Fibroblast of the conjunctiva (primary cell): ENCODE measurements at regions not wholly inside any gene's neighbourhood (a gene's known extent, or its start where the extent isn't known, plus 50 kb on each side); places are given as distances from the start of the nearest gene placed in this dataset.

Source experiments
- DNase-seq: peaks from one replicate; pipeline ENCODE4 v3.0.0-alpha.2; 2010; ENCODE audit warnings: low read depth

DNA sequence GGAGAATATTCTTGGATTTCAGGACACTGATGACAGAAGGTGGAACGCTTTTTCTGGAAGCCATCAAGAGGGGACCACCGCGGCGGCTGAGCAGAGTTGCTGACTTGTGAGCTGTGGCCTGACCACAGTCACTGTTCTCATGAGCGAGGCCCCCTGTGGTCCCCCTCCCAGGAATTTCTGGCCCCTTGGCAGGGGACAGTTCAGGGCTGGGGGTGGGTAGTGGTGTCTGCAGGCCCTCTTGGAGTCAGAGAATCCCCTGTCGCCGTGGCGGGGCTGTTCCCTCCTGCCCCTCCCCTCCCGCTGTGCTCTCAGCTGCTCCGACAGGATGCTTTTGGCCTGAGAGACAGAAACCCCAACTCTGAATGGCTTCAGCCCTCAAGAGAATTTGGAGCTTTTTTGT is 292.0 kb downstream of the SEC14L1 start:
- DNase-seq: no peak

DNA sequence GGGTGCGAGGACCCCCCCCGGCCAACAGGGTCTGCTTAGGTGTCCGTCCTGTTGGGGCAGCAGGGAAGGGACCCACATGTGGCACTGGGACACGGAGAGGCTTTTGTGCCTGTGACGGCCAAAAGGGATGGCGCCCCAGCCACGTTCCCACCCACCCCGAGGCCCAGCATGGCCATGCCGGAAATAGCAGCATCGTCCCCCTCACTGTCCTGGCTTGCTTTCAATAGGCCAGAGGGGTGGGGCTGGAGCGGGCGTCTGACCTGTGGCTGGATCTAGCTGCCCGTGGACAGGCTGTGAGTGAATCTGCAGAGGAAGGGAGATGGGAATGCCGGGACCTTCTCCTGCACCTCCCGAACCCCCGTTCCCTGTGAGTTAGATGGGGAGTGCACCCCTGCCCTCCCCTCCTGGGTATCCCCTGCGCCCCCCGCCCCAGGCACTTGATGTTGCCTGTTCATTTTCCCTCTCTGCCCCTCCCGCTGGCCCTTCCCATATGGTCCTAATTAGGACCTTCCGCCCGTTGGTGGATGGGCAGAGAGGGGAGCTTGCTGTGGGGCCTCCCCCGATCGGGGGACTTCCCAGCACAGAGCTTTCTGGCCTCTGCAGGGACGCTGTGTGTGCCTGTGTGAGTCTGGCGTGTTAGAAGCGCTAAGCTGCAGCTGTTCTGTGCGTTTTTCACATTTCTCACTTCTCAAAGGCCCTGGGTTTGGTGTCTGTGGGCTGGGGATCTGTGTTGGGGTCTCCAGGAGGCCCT is 292.8 kb downstream of the SEC14L1 start:
- peak; percentile 73 for DNase-seq

DNA sequence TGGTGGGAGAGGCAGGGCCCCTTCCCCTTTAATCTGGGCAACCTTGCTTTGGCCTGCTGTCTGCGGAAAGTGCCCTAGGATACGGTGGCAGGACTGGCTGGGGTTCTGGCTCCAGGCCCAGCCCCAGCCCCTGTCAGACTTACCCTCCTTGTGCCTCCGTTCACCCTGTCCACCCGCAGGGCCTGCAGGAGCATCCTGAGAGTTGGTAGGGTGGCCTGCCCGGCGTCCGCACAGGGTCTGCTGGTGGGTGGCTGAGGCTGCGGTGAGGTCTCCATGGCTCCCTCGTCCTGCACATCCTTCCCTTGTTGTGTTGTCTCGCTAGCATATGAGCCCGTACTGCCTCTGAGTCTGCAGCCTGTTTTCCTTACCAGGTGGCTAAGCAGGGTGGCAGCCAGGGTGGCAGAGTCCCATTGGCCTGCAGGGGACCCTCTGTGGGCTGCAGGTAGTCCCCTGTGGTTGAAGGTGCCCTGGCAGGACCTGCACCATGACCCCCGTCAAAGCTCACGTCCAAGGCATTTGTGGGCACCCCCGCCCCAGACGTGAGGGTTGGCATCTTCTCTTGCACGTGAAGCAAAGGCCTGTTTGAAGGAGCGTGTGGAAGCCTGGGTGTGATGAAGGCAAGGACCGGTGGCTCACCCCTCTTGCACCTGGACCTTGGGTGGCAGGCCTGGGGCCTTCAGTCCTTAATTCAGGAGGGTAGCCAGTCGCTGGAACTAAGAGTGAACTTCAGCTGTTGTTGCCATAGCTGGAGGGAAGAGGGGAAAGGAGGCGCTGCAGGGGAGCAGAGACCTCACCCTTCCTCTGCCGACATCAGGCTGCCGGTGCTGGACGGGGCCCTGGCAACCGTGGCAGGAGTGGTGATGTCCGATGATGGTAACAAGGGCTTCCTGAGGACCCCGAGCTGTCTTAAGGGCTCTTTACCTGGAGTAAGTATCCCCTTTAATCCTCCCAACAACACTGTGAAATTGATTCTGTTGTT is 293.7 kb downstream of the SEC14L1 start:
- DNase-seq: no peak

DNA sequence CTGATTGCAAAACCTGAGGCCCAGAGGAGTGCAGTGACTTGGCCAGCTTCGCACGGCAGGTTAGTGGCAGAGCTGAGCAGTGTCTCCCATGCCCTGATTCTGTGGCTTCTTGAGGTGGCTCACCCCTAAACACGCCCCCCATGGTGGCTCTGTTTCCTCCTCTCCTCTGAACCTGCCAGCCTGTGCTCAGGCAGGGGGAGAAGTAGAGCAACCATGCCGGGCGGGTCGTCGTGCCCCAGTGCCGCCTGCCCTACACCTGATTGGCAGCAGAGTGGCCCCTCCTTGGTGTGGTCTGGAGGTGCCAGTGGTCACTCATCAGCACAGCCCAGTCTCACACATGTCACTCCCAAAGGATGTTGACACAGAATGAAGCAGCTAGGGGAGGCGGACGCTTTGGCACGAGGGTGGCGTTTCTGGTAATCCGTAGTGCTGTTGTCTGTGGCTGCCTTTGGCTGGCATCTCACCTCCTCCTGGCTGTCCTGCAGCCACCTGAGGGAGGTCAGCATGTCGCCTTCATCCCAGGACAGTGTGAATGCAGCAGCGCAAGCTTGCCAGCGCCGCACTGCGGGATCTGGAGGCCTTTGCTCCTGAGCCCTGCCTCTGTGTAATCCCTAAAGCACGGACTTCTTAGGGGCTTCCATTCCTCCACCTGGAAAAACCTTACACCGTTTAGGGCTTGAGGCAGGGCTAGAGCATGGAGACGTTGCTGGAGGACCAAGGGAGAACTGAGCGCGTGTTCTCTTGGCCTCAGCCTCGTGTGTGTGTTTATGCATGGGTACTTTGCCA is 294.7 kb downstream of the SEC14L1 start:
- no peak for DNase-seq

DNA sequence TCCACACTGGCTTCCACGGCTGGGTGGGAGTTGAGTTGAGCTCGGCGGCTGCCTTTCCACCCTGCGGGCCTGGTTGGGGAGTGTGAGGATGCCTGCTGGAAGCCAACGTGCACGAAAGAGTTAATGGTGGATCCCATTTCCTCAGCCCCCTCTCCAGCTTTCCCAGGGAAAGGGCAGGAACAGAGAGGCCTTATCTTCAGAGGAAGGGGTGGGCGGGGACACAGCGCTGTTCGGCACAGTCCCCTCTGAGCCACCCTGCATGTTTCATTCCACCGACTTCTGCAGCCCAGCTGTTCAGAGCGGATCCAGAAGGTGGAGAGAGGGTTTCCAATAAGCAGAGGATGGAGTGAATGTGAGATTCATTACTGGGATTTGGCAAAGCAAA is 295.3 kb downstream of the SEC14L1 start:
- no peak for DNase-seq

DNA sequence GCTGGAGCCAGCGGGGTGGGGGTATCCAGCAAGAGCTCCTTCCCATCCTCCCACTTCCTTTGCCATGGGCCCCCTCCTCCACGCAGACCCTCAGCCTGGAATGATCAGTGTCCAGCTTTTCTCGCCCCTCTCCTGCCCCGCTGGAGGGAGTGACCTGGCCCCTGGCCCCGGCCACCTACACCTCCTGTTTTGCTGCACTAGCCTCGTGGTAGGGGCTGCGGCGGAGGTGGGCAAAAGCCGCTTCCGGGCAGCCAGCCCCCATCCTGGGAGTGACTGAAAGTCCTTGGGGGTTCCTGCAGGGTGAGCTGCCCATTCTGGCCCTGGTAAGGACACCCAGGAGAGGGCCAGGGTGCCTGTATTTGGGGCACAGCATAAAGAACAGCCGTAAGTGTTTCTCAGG is 295.7 kb downstream of the SEC14L1 start:
- no peak for DNase-seq

DNA sequence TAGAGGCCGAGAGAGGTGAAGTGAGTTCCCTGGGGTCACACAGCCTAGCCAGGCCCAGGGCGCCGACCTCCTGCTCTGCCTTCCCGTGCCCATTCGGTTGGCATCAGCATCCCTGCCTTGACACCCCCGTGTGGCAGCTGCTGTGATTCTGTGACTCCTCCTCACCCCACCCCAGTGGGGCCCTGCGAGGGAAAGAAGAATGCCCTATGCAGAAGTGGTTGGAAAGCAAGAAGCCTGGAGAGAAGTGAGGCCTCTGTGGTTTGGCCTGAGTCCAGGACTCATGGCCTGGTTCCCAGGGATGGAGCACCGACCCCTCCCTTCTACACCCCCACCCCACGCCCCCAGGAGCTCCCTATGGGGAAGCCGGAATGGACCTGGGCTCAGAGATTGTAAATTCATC is 296.2 kb downstream of the SEC14L1 start:
- peak; percentile 72 for DNase-seq

DNA sequence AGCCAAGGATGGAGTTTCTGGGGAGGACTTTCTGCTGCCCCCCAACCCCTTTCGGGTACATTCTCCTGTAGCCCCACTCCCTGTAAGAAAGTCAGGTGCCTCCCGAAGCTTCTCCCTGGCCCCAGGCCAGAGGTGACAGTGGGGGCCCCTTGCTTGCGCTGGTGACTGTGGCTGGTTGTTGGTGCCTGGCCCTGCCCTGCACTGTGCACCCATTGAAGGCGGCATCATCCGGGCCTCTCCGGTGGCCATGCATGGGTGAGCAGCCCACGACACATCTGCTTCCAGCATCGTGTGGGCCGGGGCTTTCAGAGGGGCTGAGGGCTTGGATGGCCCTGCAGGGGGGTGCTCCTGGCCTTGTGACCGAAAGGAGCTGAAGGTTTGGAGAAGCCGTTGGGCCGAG is 297.0 kb downstream of the SEC14L1 start:
- DNase-seq: no peak

DNA sequence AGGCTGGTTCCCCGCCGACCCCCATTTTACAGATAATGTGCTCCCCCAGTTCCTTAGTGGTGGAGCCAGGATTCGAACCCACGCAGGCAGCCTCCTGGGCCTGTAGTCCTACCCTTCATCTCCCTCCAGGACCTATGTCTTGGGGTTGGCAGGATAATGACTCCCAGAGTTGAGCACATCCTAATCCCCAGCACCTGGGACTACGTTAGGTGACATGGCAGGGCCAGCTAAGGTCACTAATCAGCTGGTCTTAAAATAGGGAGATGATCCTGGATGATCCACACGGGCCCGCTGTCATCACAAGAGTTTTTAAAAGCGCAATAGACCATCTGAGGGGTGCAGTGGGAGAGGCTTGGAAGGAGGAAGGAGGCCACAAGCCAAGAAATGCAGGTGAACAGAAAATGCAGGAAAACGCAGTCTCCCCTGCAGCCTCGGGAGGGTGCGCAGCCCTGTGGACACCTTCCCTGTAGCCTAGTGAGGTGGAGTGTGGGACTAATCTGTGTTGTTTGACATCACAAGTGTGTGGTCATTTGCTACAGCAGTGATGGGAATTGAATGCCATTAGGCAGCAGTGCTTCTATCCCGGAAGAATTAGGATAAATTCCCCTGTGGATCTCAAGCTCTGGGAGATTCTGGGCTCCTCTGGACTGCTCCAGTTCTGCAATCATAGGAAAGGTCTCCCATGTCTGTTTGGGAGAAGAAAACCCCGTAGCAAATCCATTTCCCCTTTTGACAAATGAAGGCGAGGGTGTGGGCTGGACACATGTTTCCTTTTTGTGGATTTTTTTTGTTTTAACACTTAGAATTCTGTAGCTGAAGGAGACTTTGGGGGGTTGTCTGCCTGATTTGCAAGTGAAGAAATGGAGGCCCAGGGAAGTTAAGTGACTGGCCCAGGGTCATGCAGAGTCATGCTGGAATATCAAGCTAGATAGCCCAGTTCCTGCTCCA is 297.7 kb downstream of the SEC14L1 start:
- no peak for DNase-seq

DNA sequence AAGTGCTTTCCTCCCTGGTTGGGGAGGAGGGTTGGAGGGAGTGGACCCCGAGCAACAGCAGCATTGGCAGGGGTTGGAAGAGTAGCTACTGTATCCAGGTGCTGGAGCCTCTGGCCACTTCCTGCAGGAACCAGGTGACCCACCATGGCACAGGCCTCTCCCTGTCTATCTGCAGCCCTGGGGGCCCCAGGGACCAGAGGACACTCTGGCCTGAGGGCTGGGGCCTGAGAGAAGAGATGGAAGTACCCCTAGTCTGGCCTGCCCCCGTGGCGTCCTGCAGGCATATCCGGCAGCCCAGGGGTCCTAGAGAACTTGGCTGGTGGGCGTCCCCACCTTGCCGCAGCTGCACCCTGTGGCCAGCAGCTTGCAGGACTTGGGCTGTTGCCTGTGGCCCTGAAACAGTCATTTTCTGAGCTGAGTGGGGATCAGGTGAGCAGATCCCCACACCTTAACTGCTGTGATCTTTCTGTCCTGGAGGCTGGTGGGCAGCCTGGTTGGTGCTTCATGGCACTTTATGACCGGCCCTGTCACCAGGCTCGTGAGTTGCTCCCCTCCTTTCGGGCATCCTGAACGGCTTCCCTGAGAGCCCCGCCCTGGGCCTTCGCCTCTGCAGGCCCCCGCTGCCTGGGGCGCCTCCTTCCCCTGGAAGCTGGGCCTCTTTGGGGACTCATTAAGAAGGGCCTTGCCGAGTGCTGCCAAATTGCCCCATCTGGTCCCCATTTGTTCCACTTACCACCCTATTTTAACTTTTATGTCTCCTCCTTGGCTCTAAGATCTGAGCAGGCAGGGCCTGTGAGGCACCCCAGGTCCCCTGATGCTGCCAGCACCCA is 298.6 kb downstream of the SEC14L1 start:
- DNase-seq: no peak

DNA sequence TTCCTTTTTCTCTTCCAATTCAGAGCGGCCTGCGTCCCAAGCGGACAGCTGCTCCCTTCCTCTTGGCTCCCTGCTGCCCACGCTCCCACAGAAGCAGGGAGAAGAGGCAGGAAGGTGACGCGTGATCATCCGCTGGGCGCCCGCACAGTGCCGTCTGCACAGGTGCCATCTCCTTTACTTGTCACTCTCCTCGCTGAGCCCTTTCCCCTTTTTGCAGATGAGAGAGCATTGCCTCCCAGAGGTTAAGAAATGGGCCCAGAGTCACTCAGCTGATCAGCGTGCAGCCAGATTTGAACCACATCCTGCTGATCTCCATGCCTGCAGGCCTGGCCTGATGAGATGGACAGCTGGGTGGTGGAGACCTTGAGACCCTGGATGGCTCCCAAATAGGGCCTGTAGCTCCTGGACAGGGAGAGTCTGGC is 299.8 kb downstream of the SEC14L1 start:
- no peak for DNase-seq

DNA sequence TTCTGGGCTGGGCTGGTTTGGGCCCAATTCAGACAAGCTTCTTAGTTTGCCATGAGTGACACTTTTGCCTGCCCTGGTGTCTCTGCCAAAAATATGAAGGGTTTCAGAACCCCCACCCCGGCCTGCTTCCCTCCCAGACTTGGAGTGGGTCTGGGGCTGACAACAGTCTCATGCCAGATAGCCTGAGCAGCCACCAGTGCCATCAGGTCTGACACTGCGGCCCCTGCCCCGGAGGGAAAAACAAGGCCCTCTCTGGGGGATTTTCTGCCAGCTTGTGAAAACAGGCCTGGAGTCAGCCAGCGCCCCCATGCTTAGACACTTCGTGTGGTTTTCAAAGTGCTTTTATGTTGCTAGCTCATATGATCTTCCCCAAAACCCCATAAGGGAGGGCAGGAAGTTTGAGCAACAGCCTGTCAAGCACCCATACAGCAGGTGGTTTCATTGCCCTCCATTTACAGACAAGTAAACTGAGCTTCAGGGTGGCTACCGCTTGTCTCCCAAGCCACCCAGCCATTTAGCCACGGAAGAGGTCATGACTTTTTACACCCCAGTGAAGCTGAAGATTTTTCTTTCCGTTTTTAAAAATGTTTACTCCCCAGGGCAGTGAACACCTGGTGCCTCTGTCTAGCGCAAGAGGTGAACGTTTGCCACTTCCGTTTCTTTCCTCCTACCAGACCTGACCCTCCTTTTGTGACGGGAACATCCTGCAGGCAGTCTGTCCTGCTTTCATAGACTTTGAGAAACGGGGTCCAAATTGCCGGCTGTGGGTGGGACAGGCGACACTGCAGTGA is 300.6 kb downstream of the SEC14L1 start:
- no peak for DNase-seq

DNA sequence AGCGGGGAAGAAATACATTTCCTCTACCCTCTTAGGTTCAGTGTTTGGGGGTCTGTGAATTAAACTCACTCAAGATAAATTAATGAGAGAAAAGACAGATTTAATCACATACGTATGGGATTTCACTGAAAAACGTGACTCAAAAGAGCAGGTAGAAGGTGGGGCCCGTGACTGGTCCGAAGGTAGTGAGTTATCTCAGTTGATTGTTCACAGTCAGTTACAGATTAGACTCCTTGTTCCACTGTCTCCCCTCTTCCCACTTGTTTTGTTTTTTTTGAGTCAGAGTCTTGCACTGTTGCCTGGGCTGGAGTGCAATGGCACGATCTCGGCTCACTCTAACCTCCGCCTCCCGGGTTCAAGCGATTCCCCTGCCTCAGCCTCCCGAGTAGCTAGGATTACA is 301.2 kb downstream of the SEC14L1 start:
- DNase-seq: no peak

DNA sequence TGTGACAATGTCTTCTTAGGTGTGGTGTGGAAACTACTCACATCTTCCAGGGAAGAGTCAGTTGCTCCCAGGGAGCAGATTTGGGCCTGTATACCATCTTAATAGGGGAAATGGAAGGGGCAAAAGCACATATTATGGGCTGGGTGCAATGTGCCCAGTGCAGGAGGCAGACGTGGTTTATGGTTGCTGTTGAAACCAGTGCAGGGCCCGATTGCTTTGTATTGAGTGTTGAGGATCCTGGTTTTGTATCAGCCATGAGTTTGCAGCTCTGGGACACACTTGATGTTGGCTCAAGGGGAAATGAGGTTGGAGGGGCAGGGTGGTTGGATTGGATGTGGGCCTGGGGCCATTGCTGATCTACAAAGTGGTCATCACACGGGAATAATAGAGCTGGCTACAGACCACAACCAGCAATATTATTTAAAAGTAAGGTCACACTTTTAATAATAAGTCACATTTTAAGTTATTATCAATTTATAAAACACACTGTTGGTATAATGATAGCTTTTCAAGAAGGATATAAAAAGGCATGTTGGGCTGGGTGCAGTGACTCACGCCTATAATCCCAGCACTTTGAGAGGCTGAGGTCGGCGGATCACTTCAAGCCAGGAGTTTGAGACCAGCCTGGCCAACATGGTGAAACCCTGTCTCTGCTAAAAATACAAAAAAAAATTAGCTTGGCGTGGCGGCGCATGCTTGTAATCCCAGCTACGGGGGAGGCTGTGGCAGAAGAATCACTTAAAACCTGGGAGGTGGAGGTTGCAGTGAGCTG is 302.4 kb downstream of the SEC14L1 start:
- no peak for DNase-seq

DNA sequence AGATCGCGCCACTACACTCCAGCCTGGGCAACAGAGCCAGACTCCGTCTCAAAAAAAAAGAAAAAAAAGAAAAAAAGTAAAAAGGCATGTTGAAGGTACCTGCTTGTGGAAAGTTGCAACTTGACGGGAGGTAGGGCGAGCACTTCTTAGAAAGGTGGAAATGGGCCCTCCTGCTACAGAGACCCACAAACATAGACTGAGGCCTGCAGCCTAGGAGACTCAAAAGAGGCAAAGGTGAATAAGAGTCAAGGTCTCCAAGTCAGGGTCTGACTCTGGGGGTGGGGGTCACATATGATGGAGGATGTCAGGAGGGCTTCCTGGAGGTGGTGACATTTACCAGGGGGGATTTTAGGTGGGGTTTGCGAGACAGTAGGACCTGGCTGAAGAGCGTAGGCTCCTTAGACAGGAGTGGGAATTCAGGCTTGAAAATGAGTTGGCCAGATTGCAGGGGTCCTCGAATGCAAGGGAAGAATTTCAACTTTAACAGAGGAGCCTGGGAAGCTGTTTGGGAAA is 303.0 kb downstream of the SEC14L1 start:
- no peak for DNase-seq

DNA sequence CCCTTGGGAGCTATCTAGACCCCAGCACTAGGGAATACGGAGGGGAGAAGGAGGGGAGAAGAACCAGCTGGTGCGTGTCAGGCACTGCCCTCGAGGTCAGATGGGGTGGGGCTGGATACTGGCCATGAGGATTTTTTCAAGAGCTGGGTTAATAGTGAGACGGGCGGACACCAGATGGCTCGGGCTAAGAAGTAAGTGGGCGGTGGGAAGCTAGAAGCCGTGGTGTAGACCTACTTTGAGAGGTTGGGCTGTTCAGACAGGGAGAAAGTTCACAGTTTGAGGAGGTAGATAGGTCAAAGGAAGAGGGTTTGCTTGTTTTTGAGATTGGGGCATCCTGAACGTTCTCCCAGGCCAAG is 303.8 kb downstream of the SEC14L1 start:
- DNase-seq: no peak

DNA sequence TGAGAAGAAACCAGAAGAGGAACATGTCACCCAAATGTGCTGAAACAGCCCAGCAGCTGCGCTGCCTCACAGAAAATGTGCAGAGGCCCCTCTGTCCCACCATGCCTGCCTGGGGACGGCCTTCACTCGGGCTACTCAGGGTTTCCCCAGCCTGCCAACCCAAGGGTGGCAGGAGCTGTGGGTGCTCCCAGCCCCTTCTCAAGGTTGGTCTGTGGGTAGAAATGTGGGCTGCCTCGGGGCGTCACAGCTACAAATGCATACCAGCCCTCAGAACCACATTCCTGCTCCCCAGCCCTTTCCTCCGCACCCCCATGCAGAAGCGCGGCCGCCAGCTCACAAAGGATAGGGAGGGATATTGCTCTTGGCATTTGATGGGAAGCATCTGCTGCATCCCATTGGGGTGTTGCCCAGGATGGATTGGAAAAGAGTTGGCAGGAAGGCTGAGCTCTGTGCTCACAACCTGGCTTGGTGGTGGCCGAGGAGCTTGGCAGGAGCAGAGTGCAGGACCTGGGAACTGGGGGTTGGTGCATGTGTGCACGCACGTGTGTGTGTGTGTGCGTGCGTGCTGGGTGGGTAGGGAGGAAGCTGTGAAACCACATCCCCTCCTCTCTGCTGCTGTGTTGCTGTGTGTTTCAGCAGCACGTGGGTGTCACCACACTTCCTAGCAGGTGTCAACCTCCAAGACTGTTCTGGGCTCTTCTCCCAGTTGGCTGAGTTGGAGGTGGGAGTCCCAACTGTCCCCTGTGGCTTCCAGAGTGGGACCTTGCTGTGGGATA is 304.4 kb downstream of the SEC14L1 start:
- DNase-seq: no peak
